GM12872 (cell line): ENCODE measurements at regions not wholly inside any gene's neighbourhood (a gene's known extent, or its start where the extent isn't known, plus 50 kb on each side); places are given as distances from the start of the nearest gene placed in this dataset.

ENCODE experiments used
- CTCF ChIP-seq: IDR thresholded peaks from 3 replicates; pipeline ENCODE4 v1.5.1; 2011; ENCODE audit warnings: low read depth, mild to moderate bottlenecking, low read length, moderate library complexity; ENCODE audit not compliant: insufficient read depth

- no peak for TF ChIP-seq CTCF
Observed at GRCh38 chr15:38079236-38079635, 144.8 kb downstream of the TMCO5A start.

DNA sequence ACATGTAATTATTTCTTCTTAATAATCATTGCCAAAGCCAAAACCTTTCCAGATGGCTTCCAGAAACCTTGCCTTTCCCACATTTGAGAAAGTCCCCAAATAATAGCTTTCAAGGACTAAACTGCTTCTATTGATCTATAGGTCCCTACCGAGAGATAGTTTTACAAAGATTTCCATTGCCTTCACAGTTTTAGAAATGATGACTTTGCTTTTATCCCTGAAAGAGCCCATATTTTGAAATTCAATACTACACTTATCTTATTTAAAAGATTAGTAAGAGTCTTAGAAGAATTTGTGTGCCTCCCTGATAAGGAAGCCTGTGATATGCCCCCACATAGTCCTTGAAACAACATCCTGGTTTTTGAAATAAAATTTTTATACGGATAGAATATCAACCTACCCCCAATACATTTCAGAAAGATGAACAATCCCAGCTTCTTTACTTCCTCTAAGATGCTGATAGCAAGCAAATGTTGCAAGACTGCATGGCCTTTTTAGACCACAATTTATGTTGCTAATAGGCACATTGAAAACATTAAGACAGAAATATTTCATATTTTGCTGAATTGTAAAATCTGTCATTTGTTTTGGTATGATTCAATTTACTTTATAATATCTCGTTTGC lies 146.3 kb downstream of the TMCO5A start:
- no peak for TF ChIP-seq CTCF

- TF ChIP-seq CTCF, result no peak
Observed at GRCh38 chr15:38084289-38084688, 149.8 kb downstream of the TMCO5A start.

DNA sequence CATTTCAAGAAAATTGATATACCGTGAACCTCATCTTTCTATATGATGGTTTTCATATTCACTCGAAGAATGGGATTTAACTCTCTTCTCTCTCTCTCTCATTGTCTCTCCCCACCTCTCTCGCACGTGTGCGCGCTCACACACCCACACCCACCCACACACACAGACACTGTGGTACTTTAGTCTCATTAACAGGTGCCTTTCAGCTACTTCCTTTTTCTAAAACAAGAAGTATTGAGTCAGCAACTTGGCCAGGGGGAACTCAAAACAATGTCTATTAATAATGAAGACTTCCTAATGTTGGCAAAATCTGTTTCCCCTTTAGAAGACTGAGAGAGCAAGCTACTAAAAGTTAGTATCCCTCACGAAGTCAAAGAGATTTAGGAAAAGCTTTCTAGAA lies 150.7 kb downstream of the TMCO5A start:
- TF ChIP-seq CTCF, result no peak

DNA sequence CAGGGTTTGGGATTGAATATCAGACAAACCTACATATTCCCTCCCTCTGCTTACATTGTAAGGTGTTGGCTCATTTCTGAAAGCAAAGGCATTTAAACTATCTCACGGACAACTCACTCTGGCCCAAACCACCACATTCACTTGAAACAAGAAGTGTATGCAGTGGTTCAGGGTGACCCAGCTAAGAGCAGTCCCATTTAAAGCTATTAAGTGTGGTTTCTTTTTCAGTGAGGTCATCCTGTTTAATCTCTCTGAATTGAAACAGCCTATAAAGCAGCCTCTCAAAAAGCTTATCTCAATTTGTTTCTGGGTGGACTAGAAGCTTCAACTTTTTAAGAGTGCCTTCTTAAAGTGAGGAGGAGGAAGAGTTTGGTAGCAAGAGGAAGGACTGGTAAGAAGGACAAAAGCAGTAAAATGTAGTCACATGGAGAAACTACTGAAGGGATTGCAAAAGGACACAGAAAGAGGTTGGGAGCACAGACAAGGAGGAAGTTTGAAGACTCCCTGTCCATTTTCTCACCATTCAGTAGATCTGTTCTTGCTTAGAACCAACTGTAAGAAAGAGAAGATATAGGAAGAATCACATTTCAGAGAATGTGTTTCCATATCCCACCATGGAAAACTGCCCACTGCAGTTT lies 151.6 kb downstream of the TMCO5A start:
- no peak for TF ChIP-seq CTCF

DNA sequence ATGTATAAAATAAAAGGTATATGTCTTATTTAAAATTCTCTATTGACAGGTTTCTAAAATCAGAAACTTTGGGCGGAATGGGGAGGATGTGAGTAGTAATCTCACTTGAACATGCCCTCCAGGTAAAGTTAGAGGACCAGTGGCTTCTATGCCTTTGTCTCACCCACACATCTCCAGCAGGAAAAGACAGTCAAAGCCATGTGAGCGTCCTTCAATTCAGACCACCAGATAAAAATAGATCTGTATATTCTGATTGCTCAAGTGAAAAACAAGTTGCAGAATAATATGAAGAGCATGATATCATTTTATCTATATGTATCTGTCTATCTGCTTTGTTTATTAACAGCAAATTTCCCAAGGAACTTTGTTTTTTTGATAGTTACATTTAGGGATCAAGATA lies 152.2 kb downstream of the TMCO5A start:
- no peak for TF ChIP-seq CTCF

GRCh38 chr15:38088971-38089370 lies 154.5 kb downstream of the TMCO5A start:
- TF ChIP-seq CTCF, result no peak
